ENCODE measurements at regions not wholly inside any gene's neighbourhood (a gene's known extent, or its start where the extent isn't known, plus 50 kb on each side); places are given as distances from the start of the nearest gene placed in this dataset.
"Not testable (repeated sequence)": the region's sequence is repeated elsewhere in the genome, so short reads cannot be mapped to it uniquely, and the experiment has no call there.

DNA sequence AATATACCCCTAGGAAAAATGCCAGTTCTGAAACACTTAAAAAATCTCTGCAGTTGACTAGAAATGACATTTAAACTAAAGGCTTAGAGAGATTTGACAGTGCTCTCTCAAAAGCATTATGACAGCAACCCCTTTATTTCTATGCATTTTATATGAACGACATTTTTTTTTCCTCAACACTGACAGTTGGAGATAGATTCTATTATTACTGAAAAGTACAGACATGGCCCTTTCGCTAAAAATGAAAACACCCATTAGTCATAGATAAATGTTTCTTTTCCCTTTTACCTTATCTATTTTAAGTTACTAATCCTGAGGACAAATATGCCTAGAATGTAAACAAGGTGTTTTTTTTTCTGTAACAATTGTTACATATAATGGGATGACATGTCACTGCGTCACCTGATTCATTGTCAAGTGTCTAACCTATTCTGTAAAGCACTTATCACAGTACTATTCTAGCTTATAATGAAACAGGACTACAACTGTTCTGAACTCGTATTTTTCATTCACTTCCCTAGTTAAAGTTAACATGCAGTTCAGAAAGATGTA is 1169.6 kb upstream of the CRIM1 start:
- no peak overlapping the region for H3K4me3 ChIP-seq (ENCODE audit: low read depth, low read length)
- TF ChIP-seq CTCF (conservative IDR thresholded peaks at IDR 0.05; ENCODE audit: low read depth, low read length), result no peak
- DNase-seq (ENCODE audit: low read depth), result no peak

- DNase-seq (ENCODE audit: low read depth), result no peak
- H3K4me3 ChIP-seq (ENCODE audit: low read depth, low read length), result no peak overlapping the region
- no peak for TF ChIP-seq CTCF (conservative IDR thresholded peaks at IDR 0.05; ENCODE audit: low read depth, low read length)
These were observed 1171.1 kb upstream of the CRIM1 start for GRCh38 chr2:35184471-35184870.

DNA sequence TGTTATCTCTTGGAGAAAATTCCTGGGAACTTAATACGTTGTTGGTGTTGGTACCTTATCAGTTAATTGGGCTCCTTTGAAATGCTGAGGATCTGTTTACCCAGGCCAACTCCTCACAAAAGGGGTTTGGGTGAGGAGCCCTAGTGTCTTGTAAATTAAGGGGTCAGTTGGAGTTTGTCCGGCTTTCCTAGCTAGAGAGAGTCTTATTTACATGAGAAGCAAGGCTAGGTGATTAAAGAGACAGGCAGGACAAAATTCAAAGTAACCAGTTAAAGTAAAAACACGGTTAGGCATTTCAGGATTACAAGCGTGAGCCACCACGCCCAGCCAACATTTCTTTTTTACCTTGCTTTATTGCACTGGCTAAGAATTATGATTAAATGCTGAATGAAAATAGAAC is 1178.9 kb upstream of the CRIM1 start:
- not testable (repeated sequence) for DNase-seq (ENCODE audit: low read depth); H3K4me3 ChIP-seq (ENCODE audit: low read depth, low read length)

DNA sequence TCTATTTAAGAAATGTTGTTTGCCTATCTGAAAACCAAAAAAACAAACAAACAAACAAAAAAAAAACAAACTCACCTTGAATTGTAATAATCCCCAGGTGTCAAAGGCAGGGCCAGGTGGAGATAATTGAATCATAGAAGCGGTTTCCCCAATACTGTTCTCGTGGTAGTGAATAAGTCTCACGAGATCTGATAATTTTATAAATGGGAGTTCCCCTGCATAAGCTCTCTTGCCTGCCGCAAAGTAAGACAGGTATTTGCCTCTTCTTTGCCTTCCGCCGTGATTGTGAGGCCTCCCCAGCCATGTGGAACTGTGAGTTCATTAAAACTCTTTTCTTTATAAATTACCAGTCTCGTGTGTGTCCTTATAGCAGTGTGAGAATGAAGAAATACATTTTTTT is 1180.7 kb upstream of the CRIM1 start:
- H3K4me3 ChIP-seq (ENCODE audit: low read depth, low read length), result no peak overlapping the region
- no peak for TF ChIP-seq CTCF (conservative IDR thresholded peaks at IDR 0.05; ENCODE audit: low read depth, low read length)
- DNase-seq (ENCODE audit: low read depth), result no peak

GRCh38 chr2:35172687-35173086 is 1182.9 kb upstream of the CRIM1 start:
- no peak for DNase-seq (ENCODE audit: low read depth)
- no peak overlapping the region for H3K4me3 ChIP-seq (ENCODE audit: low read depth, low read length)
- TF ChIP-seq CTCF (conservative IDR thresholded peaks at IDR 0.05; ENCODE audit: low read depth, low read length), result no peak

- no peak overlapping the region for H3K4me3 ChIP-seq (ENCODE audit: low read depth, low read length)
- DNase-seq (ENCODE audit: low read depth), result no peak
- peak; percentile 59 for TF ChIP-seq CTCF (conservative IDR thresholded peaks at IDR 0.05; ENCODE audit: low read depth, low read length)
These were observed 1187.2 kb upstream of the CRIM1 start for GRCh38 chr2:35168351-35168750.

DNA sequence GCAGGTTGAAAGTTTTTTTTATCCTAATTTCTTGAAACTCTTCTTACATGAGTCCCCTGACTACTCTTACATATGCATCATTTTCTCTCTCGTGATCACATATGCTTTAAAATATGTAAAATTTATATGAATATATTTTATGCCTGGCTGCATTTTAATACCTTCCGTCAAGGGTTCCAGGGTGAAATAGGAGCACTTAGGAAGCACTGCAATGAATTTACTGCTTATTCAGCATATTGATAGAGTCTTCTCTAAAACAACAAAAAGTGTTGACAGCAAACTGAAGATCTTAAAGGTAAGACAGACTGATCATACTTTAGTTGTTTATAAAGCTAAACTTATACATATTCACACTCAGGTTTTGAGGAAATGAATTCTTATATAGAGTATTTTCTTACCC is 1191.6 kb upstream of the CRIM1 start:
- DNase-seq (ENCODE audit: low read depth), result no peak
- no peak overlapping the region for H3K4me3 ChIP-seq (ENCODE audit: low read depth, low read length)
- TF ChIP-seq CTCF (conservative IDR thresholded peaks at IDR 0.05; ENCODE audit: low read depth, low read length), result no peak
